Osteocyte (in vitro differentiated cells): ENCODE measurements at regions not wholly inside any gene's neighbourhood (a gene's known extent, or its start where the extent isn't known, plus 50 kb on each side); places are given as distances from the start of the nearest gene placed in this dataset.

Source experiments
- DNase-seq: peaks from one replicate; pipeline ENCODE4 v3.0.0; 2021; ENCODE audit warnings: mixed read lengths; ENCODE audit not compliant: unreplicated experiment; ENCODE audit errors: extremely low spot score
- H3K27ac Mint-ChIP-seq: one replicate; pipeline ENCODE4 v1.8.0; 2021; ENCODE audit warnings: mild to moderate bottlenecking, mixed read lengths; ENCODE audit not compliant: unreplicated experiment
- H3K27me3 Mint-ChIP-seq: one replicate; pipeline ENCODE4 v1.8.0; 2021; ENCODE audit warnings: mixed read lengths; ENCODE audit not compliant: unreplicated experiment
- H3K36me3 Mint-ChIP-seq: one replicate; pipeline ENCODE4 v1.8.0; 2021; ENCODE audit warnings: mixed read lengths; ENCODE audit not compliant: unreplicated experiment
- H3K4me1 Mint-ChIP-seq: one replicate; pipeline ENCODE4 v1.8.0; 2021; ENCODE audit warnings: mixed read lengths; ENCODE audit not compliant: unreplicated experiment
- H3K4me3 Mint-ChIP-seq: one replicate; pipeline ENCODE4 v1.8.0; 2021; ENCODE audit warnings: mild to moderate bottlenecking, moderate library complexity, mixed read lengths; ENCODE audit not compliant: unreplicated experiment
- H3K9me3 Mint-ChIP-seq: one replicate; pipeline ENCODE4 v1.8.0; 2021; ENCODE audit warnings: mixed read lengths; ENCODE audit not compliant: unreplicated experiment
- CTCF ChIP-seq: fragments of 200-600 bp; sonication (generic); IDR thresholded peaks from 2 replicates; pipeline ENCODE4 v1.5.0; 2021; ENCODE audit warnings: antibody characterized with exemption, mild to moderate bottlenecking, moderate library complexity

- no peaks in the 10 kb centered on the region for H3K36me3 Mint-ChIP-seq
- peak overlapping the region; percentile 94 for H3K4me3 Mint-ChIP-seq
- H3K27ac Mint-ChIP-seq: peak overlapping the region; percentile 95
- no peaks in the 10 kb centered on the region for H3K9me3 Mint-ChIP-seq
- TF ChIP-seq CTCF: no peak
- peaks cover 28% of the 10 kb centered on the region for H3K4me1 Mint-ChIP-seq
- DNase-seq: peak; percentile 81
- peaks cover 28% of the 10 kb centered on the region for H3K27me3 Mint-ChIP-seq
These were observed 145.2 kb upstream of the ETS2 start for GRCh38 chr21:38660333-38661196.

- peak overlapping the region; percentile 95 for H3K27ac Mint-ChIP-seq
- H3K27me3 Mint-ChIP-seq: peaks cover 23% of the 10 kb centered on the region
- TF ChIP-seq CTCF: no peak
- no peaks in the 10 kb centered on the region for H3K9me3 Mint-ChIP-seq
- H3K36me3 Mint-ChIP-seq: no peaks in the 10 kb centered on the region
- DNase-seq: no peak
- peaks cover 28% of the 10 kb centered on the region for H3K4me1 Mint-ChIP-seq
- H3K4me3 Mint-ChIP-seq: peak overlapping the region; percentile 94
These were observed 144.4 kb upstream of the ETS2 start for GRCh38 chr21:38661197-38661871.

GRCh38 chr21:38661889-38662568, 143.7 kb upstream of the ETS2 start:
- H3K36me3 Mint-ChIP-seq: no peaks in the 10 kb centered on the region
- DNase-seq: no peak
- H3K27ac Mint-ChIP-seq: peak overlapping the region; percentile 95
- peaks cover 28% of the 10 kb centered on the region for H3K4me1 Mint-ChIP-seq
- no peaks in the 10 kb centered on the region for H3K9me3 Mint-ChIP-seq
- TF ChIP-seq CTCF: no peak
- peak overlapping the region; percentile 94 for H3K4me3 Mint-ChIP-seq
- H3K27me3 Mint-ChIP-seq: peaks cover 17% of the 10 kb centered on the region

- peaks cover 25% of the 10 kb centered on the region for H3K4me1 Mint-ChIP-seq
- H3K4me3 Mint-ChIP-seq: no peak overlapping the region
- no peak for TF ChIP-seq CTCF
- no peaks in the 10 kb centered on the region for H3K36me3 Mint-ChIP-seq
- peaks cover 20% of the 10 kb centered on the region for H3K27me3 Mint-ChIP-seq
- DNase-seq: no peak
- no peaks in the 10 kb centered on the region for H3K9me3 Mint-ChIP-seq
- H3K27ac Mint-ChIP-seq: peak overlapping the region; percentile 28
These were observed 142.4 kb upstream of the ETS2 start for GRCh38 chr21:38663282-38663681.

- no peak overlapping the region for H3K27ac Mint-ChIP-seq
- no peaks in the 10 kb centered on the region for H3K9me3 Mint-ChIP-seq
- TF ChIP-seq CTCF: no peak
- peaks cover 17% of the 10 kb centered on the region for H3K27me3 Mint-ChIP-seq
- no peak overlapping the region for H3K4me3 Mint-ChIP-seq
- DNase-seq: no peak
- peaks cover 22% of the 10 kb centered on the region for H3K4me1 Mint-ChIP-seq
- H3K36me3 Mint-ChIP-seq: no peaks in the 10 kb centered on the region
These were observed 141.4 kb upstream of the ETS2 start for GRCh38 chr21:38664315-38664714.
